CD14-positive monocyte (primary cell): ENCODE measurements at regions not wholly inside any gene's neighbourhood (a gene's known extent, or its start where the extent isn't known, plus 50 kb on each side); places are given as distances from the start of the nearest gene placed in this dataset.
A peak's percentile ranks its signal among the peaks of the same experiment; 100 is the strongest.

Experiments used
- DNase-seq, 3 donors: peaks; one replicate each; pipeline ENCODE4 v3.0.0-alpha.2; 2011 to 2022
- H2AFZ ChIP-seq: 2 replicates; pipeline ENCODE4 v1.6.0; 2012; ENCODE audit warnings: mild to moderate bottlenecking, low read depth, low read length, inconsistent platforms; ENCODE audit not compliant: insufficient read depth, poor library complexity, severe bottlenecking
- H3K27ac ChIP-seq, 2 donors: 1 replicate in 1 of 2; 2 replicates in 1 of 2; pipeline ENCODE4 v1.5.1; 2012 to 2013; ENCODE audit warnings: low read length in 2 of 2, control low read depth in 1 of 2, inconsistent platforms in 1 of 2, low read depth in 1 of 2, mild to moderate bottlenecking in 1 of 2
- H3K27me3 ChIP-seq, 2 donors: one replicate each; pipeline versions ENCODE4 v1.6.0 to v1.6.1; 2011 to 2013; ENCODE audit warnings: low read length in 2 of 2; ENCODE audit not compliant: control insufficient read depth in 2 of 2, insufficient read depth in 2 of 2
- H3K36me3 ChIP-seq, 2 donors: replicated peaks in 1 of 2; 1 replicate in 1 of 2; 2 replicates in 1 of 2; pipeline versions ENCODE4 v1.5.1 to v1.6.1; 2012 to 2013; ENCODE audit warnings: low read length in 2 of 2, control low read depth in 1 of 2, inconsistent platforms in 1 of 2, mild to moderate bottlenecking in 1 of 2; ENCODE audit not compliant: insufficient read depth in 2 of 2, control insufficient read depth in 1 of 2
- H3K4me1 ChIP-seq, 2 donors: 1 replicate in 1 of 2; 2 replicates in 1 of 2; pipeline versions ENCODE4 v1.5.1 to v1.6.1; 2012 to 2013; ENCODE audit warnings: low read length in 2 of 2, control low read depth in 1 of 2, inconsistent platforms in 1 of 2, mild to moderate bottlenecking in 1 of 2, moderate library complexity in 1 of 2; ENCODE audit not compliant: insufficient read depth in 2 of 2, control insufficient read depth in 1 of 2
- H3K4me2 ChIP-seq: replicated peaks from 2 replicates; pipeline ENCODE3; 2012; ENCODE audit warnings: low read length, moderate library complexity, mild to moderate bottlenecking; ENCODE audit not compliant: poor library complexity, severe bottlenecking; ENCODE audit errors: extremely low read depth
- H3K4me3 ChIP-seq, 3 experiments: fragments of 200-600 bp in 1 of 3; sonication (generic) in 1 of 3; replicated peaks in 1 of 3; 1 replicate in 2 of 3; 2 replicates in 1 of 3; pipeline ENCODE4 v1.5.1; 2011 to 2013; ENCODE audit warnings: low read length in 3 of 3, mild to moderate bottlenecking in 3 of 3, control low read depth in 2 of 3, low read depth in 2 of 3, inconsistent platforms in 1 of 3, moderate library complexity in 1 of 3
- H3K79me2 ChIP-seq: 2 replicates; pipeline ENCODE4 v1.6.0; 2012; ENCODE audit warnings: mild to moderate bottlenecking, control low read depth, inconsistent platforms, low read length, moderate library complexity; ENCODE audit not compliant: insufficient read depth
- H3K9ac ChIP-seq: 2 replicates; pipeline ENCODE4 v1.6.0; 2017; ENCODE audit warnings: low read length, mild to moderate bottlenecking; ENCODE audit not compliant: insufficient read depth, poor library complexity, severe bottlenecking
- H3K9me3 ChIP-seq, 2 donors: replicated peaks in 1 of 2; 1 replicate in 1 of 2; 2 replicates in 1 of 2; pipeline versions ENCODE4 v1.5.1 to v1.6.1; 2012 to 2013; ENCODE audit warnings: low read length in 2 of 2, control low read depth in 1 of 2; ENCODE audit not compliant: control insufficient read depth in 1 of 2, insufficient read depth in 1 of 2
- H4K20me1 ChIP-seq: 2 replicates; pipeline ENCODE4 v1.6.0; 2012; ENCODE audit warnings: mild to moderate bottlenecking, low read length, control low read depth, moderate library complexity; ENCODE audit not compliant: insufficient read depth
- H3K27ac Mint-ChIP-seq, 7 donors: one replicate each; pipeline ENCODE4 v1.8.0; 2020; ENCODE audit warnings: mild to moderate bottlenecking in 7 of 7, mixed read lengths in 7 of 7, moderate library complexity in 6 of 7, inconsistent platforms in 2 of 7
- H3K27me3 Mint-ChIP-seq, 3 donors: one replicate each; pipeline ENCODE4 v1.8.0; 2021 to 2022; ENCODE audit warnings: low read depth in 3 of 3, mild to moderate bottlenecking in 3 of 3, mixed read lengths in 3 of 3, moderate library complexity in 3 of 3, inconsistent platforms in 1 of 3
- H3K36me3 Mint-ChIP-seq, 2 donors: one replicate each; pipeline ENCODE4 v1.8.0; 2020; ENCODE audit warnings: mixed read lengths in 2 of 2, inconsistent platforms in 1 of 2, mild to moderate bottlenecking in 1 of 2
- H3K4me1 Mint-ChIP-seq: one replicate; pipeline ENCODE4 v1.8.0; 2020; ENCODE audit warnings: mild to moderate bottlenecking, mixed read lengths
- H3K4me3 Mint-ChIP-seq, 2 donors: one replicate each; pipeline ENCODE4 v1.8.0; 2020; ENCODE audit warnings: mild to moderate bottlenecking in 2 of 2, mixed read lengths in 2 of 2, moderate library complexity in 1 of 2
- H3K9me3 Mint-ChIP-seq, 7 donors: one replicate each; pipeline ENCODE4 v1.8.0; 2020 to 2022; ENCODE audit warnings: mixed read lengths in 7 of 7, mild to moderate bottlenecking in 6 of 7, moderate library complexity in 6 of 7, inconsistent platforms in 2 of 7
- WGBS: methylation state at CpG from one replicate; pipeline ENCODE4 v1.1.5; 2013; ENCODE audit warnings: missing lambda C conversion rate; ENCODE audit not compliant: insufficient coverage; 5-methylcytosine and 5-hydroxymethylcytosine counted together
- intact Hi-C, 2 donors: fragments of 100-400 bp; cut with micrococcal nuclease; formaldehyde crosslinking; loops; one replicate each; pipeline versions ENCODE4 v1.15.0 to v1.15.1; 2023
- TF ChIP-seq, protein P1 (sequence below): fragments of 200-600 bp; IDR thresholded peaks from one replicate; pipeline ENCODE4 v1.8.0; 2022; ENCODE audit warnings: antibody characterized with exemption, mild to moderate bottlenecking

DNA sequence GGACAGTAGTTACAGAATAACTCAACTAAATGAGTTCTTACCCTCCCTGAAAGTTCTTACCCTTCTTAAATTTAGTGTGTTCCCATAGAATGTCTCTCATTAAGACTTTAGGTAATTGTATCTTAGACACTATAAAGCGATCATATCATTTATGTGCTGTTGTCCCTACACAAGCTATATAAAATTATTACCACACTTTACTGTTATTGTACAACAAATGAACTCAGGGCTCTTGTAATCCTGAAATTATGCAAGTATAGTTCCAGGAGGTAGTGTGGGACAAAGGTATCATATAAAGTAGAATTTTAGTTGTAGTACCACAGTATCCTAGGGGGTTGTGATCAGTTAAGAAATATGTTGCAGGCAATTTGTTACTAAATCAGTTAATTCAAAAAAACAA is 167.4 kb upstream of the CARMIL1 start:
- Histone ChIP-seq H3K4me1 (peaks cover 17 to 21% of the 10 kb centered on the region in 2 donors), H3K4me3 (peak overlapping the region in 1 of 3 experiments; percentile 27), H2AFZ (peak overlapping the region; percentile 7), H3K27ac (peak overlapping the region in 1 of 2 donors; percentile 63), H4K20me1 (no peaks in the 10 kb centered on the region), H3K36me3 (peaks cover 42 to 63% of the 10 kb centered on the region in 2 donors), H3K79me2 (peaks cover 14% of the 10 kb centered on the region), H3K9me3 (no peaks in the 10 kb centered on the region), H3K4me2 (peak overlapping the region; percentile 44), H3K27me3 (no peaks in the 10 kb centered on the region), H3K9ac (no peak overlapping the region)
- TF ChIP-seq, protein P1, sequence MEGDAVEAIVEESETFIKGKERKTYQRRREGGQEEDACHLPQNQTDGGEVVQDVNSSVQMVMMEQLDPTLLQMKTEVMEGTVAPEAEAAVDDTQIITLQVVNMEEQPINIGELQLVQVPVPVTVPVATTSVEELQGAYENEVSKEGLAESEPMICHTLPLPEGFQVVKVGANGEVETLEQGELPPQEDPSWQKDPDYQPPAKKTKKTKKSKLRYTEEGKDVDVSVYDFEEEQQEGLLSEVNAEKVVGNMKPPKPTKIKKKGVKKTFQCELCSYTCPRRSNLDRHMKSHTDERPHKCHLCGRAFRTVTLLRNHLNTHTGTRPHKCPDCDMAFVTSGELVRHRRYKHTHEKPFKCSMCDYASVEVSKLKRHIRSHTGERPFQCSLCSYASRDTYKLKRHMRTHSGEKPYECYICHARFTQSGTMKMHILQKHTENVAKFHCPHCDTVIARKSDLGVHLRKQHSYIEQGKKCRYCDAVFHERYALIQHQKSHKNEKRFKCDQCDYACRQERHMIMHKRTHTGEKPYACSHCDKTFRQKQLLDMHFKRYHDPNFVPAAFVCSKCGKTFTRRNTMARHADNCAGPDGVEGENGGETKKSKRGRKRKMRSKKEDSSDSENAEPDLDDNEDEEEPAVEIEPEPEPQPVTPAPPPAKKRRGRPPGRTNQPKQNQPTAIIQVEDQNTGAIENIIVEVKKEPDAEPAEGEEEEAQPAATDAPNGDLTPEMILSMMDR: no peak
- intact Hi-C loops: no loop called here
- Mint-ChIP-seq H3K4me1 (peaks cover 22% of the 10 kb centered on the region), H3K27me3 (no peaks in the 10 kb centered on the region), H3K27ac (peak overlapping the region; percentile 74 to 88 (median 84)), H3K4me3 (peak overlapping the region in 1 of 2 donors; percentile 59), H3K36me3 (peaks cover 51% of the 10 kb centered on the region in 2 donors), H3K9me3 (no peaks in the 10 kb centered on the region)
- no peak for DNase-seq
- no CpG with 5 or more reads among the region's 1 CpG for WGBS

DNA sequence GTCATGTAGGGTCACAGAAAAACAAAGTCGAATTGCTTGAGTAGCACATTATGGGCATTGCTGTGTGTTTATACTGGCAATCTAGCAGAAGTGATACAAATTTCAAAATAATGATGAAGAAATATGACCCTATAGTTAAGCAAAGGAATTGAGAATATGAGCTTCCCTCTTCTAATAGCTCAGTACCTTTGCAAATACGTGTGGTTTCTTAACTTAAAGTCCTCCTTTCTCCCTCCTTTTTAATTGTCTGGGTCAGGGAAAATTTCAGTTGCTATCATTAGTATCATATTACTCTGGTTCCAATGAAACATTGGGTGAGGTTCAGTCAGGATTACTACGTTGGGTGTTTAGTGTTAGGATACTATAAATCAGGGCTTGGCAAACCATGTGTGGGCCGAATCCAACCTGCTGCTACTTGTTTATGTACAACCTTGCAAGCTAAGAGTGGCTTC is 166.8 kb upstream of the CARMIL1 start:
- intact Hi-C loops: no loop called here
- Mint-ChIP-seq H3K36me3 (peaks cover 45 to 46% of the 10 kb centered on the region in 2 donors), H3K4me1 (peaks cover 22% of the 10 kb centered on the region), H3K9me3 (no peaks in the 10 kb centered on the region), H3K4me3 (peak overlapping the region in 1 of 2 donors; percentile 59), H3K27me3 (no peaks in the 10 kb centered on the region), H3K27ac (peak overlapping the region; percentile 74 to 88 (median 84))
- no CpG with 5 or more reads among the region's 4 CpGs for WGBS
- Histone ChIP-seq H3K27me3 (no peaks in the 10 kb centered on the region), H3K79me2 (peaks cover 19% of the 10 kb centered on the region), H3K27ac (peak overlapping the region in 1 of 2 donors; percentile 63), H4K20me1 (no peaks in the 10 kb centered on the region), H3K9ac (no peak overlapping the region), H2AFZ (peak overlapping the region; percentile 7), H3K4me3 (peak overlapping the region in 1 of 3 experiments; percentile 27), H3K4me1 (peaks cover 17 to 21% of the 10 kb centered on the region in 2 donors), H3K9me3 (no peaks in the 10 kb centered on the region), H3K4me2 (peak overlapping the region; percentile 44), H3K36me3 (peaks cover 37 to 57% of the 10 kb centered on the region in 2 donors)
- peak; percentile 30 to 72 (median 36) for DNase-seq
- TF ChIP-seq, protein P1: no peak
